Stomach (tissue), 4 donors: ENCODE measurements at regions not wholly inside any gene's neighbourhood (a gene's known extent, or its start where the extent isn't known, plus 50 kb on each side); places are given as distances from the start of the nearest gene placed in this dataset.
A peak's percentile ranks its signal among the peaks of the same experiment; 100 is the strongest.

Experiments used
- EP300 ChIP-seq: sonication (generic); formaldehyde crosslinking; IDR thresholded peaks from one replicate; pipeline ENCODE4 v1.6.1; 2017; ENCODE audit warnings: antibody characterized with exemption
- POLR2A ChIP-seq, 4 donors: fragments of 450-650 bp; IDR thresholded peaks; one replicate each; pipeline ENCODE4 v1.6.1; 2016; ENCODE audit warnings: antibody characterized with exemption in 4 of 4, control low read depth in 2 of 4, mild to moderate bottlenecking in 1 of 4, moderate library complexity in 1 of 4
- POLR2AphosphoS5 ChIP-seq, 3 donors: sonication (generic); formaldehyde crosslinking; IDR thresholded peaks; one replicate each; pipeline ENCODE4 v1.6.1; 2016; ENCODE audit warnings: antibody characterized with exemption in 3 of 3
- TF ChIP-seq, protein P1 (sequence below), 7 experiments: fragments of 450-650 bp in 4 of 7; fragments of 200-600 bp in 3 of 7; sonication (generic) in 3 of 7; IDR thresholded peaks; one replicate each; pipeline ENCODE4 v1.5.1; 2016 to 2019; ENCODE audit warnings: antibody characterized with exemption in 7 of 7, control low read depth in 2 of 7, mild to moderate bottlenecking in 1 of 7

DNA sequence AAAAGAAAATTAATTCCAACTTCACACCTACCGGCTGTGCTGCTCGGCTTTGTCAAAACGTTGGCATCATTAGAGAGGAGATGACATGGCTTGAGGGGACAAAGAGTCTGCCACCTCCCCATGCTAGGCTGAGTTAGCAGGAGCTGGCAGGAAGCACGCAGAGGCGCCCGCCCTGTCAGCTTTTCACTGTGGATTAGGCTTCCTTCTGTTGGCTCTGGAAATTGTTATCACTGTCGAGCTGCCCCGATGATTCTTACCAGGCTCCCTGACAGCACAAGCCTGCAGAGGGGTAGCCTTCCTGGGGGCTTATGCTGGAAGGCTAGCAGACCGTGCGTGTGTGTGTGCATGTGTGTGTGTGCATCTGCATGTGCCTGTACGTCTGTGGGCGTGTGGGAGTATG, 490.9 kb upstream of the TBX3 start:
- TF ChIP-seq EP300 (no peak), POLR2A (IDR thresholded peaks at IDR 0.05) (no peak), POLR2AphosphoS5 (IDR thresholded peaks at IDR 0.05) (peak in 1 of 3 donors; percentile 9)
- TF ChIP-seq, protein P1, sequence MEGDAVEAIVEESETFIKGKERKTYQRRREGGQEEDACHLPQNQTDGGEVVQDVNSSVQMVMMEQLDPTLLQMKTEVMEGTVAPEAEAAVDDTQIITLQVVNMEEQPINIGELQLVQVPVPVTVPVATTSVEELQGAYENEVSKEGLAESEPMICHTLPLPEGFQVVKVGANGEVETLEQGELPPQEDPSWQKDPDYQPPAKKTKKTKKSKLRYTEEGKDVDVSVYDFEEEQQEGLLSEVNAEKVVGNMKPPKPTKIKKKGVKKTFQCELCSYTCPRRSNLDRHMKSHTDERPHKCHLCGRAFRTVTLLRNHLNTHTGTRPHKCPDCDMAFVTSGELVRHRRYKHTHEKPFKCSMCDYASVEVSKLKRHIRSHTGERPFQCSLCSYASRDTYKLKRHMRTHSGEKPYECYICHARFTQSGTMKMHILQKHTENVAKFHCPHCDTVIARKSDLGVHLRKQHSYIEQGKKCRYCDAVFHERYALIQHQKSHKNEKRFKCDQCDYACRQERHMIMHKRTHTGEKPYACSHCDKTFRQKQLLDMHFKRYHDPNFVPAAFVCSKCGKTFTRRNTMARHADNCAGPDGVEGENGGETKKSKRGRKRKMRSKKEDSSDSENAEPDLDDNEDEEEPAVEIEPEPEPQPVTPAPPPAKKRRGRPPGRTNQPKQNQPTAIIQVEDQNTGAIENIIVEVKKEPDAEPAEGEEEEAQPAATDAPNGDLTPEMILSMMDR (IDR thresholded peaks at IDR 0.05) = no peak
